ENCODE measurements at regions not wholly inside any gene's neighbourhood (a gene's known extent, or its start where the extent isn't known, plus 50 kb on each side); places are given as distances from the start of the nearest gene placed in this dataset.
A peak's percentile ranks its signal among the peaks of the same experiment; 100 is the strongest.

- TF ChIP-seq, protein P1, sequence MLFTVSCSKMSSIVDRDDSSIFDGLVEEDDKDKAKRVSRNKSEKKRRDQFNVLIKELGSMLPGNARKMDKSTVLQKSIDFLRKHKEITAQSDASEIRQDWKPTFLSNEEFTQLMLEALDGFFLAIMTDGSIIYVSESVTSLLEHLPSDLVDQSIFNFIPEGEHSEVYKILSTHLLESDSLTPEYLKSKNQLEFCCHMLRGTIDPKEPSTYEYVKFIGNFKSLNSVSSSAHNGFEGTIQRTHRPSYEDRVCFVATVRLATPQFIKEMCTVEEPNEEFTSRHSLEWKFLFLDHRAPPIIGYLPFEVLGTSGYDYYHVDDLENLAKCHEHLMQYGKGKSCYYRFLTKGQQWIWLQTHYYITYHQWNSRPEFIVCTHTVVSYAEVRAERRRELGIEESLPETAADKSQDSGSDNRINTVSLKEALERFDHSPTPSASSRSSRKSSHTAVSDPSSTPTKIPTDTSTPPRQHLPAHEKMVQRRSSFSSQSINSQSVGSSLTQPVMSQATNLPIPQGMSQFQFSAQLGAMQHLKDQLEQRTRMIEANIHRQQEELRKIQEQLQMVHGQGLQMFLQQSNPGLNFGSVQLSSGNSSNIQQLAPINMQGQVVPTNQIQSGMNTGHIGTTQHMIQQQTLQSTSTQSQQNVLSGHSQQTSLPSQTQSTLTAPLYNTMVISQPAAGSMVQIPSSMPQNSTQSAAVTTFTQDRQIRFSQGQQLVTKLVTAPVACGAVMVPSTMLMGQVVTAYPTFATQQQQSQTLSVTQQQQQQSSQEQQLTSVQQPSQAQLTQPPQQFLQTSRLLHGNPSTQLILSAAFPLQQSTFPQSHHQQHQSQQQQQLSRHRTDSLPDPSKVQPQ (CRISPR knock-in tag; IDR thresholded peaks at IDR 0.05; ENCODE audit: borderline replicate concordance) = no peak
- peak; percentile 87 for TF ChIP-seq ZNF592 (IDR thresholded peaks at IDR 0.05)
- peak; percentile 37 for TF ChIP-seq MEIS2 (IDR thresholded peaks at IDR 0.05; ENCODE audit: partially characterized antibody)
- TF ChIP-seq HDAC1 (IDR thresholded peaks at IDR 0.05) = no peak
- no peak for TF ChIP-seq HIVEP1 (CRISPR knock-in tag; IDR thresholded peaks at IDR 0.05)
- TF ChIP-seq ESRRA (IDR thresholded peaks at IDR 0.05; ENCODE audit: borderline replicate concordance, low read depth) = no peak
- TF ChIP-seq ETS2 (tag; IDR thresholded peaks at IDR 0.05; ENCODE audit: borderline replicate concordance, poor library complexity, severe bottlenecking) = no peak
Measured at GRCh38 chr21:14675774-14676530, 129.8 kb upstream of the SAMSN1 start (continued).

Data from K562 (cell line).